HPDE6-E6E7 (cell line): ENCODE measurements at regions not wholly inside any gene's neighbourhood (a gene's known extent, or its start where the extent isn't known, plus 50 kb on each side); places are given as distances from the start of the nearest gene placed in this dataset.

Source experiments
- DNase-seq: peaks from one replicate; pipeline ENCODE4 v3.0.0; 2011; ENCODE audit warnings: missing footprints; ENCODE audit errors: extremely low spot score

DNA sequence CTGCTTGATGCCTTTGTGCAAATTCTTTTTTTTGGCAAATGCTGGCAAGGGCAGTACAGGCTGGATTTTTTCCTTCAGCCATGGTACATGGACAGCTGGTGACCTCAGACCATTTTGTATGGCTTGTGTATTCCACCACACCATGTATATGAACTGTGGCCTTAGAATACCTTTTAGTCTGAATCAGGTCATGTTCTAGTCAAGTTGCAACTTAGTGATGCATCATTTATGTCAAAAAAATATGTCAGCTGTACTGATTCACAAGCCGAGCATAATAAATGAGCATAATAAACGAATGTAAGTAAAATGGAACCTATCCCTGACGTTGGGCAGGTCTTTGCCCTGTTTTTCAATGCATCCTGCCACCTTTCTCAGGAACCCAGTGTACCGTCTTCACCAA is 219.7 kb upstream of the RUNX1 start:
- no peak for DNase-seq

DNA sequence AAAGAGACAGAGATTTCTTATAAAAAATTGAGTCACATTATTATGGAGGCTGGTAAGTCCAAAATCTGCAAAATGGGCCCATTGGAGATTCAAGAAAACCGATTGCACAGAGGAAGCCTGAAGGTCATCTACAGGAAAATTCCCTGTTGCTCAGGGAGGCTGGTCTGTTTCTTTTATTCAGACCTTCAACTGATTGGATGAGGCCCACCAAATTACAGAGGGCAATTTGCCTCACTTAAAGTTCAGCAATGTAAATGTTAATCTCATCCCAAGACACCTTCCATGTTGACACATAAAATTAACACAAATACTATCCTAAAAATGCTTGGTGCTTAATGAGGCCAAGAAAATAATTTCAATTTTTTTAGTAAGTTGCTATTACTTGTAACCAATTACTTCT is 219.2 kb upstream of the RUNX1 start:
- DNase-seq = no peak

DNA sequence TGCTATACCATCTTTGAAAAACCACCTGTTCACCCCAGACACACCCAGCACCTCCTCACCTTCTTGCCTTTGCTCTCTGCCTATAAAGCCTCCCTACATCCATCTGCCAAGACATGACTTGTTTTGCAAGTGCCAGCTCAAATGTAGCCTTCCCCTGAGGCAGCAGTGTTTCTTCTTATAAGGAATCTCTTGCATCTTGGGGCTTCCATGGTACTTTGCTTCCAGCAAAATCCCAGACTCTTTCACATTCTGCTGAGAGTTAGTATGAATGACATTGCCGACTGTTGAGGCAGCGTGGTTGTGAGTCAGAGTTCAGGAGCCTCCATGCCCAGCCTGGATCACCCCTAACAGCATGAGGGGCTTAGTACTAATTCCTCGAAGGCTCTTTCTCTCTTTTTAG is 217.4 kb upstream of the RUNX1 start:
- peak; percentile 32 for DNase-seq

DNA sequence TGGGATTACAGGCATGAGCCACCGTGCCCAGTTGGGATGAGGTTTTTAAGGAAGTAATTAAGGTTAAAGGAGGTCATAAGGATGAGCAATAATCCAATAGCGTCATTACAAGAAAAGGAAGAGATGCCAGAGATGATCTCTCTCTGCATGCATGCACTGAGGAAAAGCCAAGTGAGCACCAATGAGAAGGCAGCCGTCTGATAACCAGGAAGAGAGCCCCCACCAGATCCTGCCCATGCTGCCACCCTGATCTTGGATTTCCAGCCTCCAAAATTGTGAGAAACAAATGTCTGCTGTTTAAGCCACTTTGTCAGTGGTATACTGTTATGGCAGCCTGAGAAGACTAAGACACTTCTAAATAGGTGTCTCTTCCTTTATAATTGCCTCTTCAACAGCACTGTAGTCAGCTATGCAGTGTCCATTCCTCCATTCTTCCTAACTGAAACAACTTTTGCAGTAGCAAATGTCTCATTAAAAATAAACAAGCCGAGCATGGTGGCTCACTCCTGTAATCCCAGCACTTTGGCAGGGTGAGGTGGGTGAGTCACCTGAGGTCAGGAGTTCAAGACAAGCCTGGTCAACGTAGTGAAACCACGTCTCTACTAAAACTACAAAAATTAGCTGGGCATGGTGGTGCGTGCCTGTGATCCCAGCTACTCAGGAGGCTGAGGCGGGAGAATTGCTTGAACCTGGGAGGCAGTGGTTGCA is 216.2 kb upstream of the RUNX1 start:
- DNase-seq = peak; percentile 26

DNA sequence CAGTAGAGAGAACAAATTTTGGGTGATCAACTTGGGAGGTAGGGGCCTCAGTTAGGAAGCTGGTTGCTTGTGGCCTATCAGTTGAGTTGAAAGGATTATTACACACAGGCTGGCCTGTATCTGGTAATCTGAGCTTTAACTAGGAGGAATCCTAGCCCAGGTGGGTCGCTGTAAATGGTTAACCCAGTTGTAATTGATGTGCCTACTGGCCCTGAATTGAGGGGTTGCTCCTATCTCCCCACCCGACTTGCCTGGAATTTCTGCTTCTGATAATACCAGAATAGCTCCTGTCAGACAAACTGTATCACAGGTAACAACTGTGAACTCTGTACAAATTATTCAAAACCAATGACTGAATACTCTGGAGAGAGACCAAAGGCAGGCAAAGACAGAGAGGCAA is 210.4 kb upstream of the RUNX1 start:
- no peak for DNase-seq

DNA sequence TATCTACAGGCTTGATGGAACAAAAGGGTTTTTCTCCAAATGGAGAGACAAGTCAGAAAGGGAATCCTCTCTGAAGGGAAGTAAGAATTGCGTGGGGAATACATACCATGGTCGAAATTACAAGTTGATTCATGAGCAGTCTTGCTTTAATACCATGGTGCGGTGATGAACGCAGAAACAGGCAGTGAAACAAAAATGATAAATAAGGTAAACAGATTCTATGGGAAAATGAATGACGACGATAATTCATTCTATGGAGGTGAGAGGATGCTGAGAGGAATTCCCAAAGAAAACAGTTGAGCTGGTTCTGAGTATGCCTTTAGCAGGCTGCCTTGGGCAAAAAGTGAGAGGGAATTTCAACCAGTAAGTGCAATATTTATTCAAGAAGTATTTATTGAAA is 209.4 kb upstream of the RUNX1 start:
- no peak for DNase-seq

DNA sequence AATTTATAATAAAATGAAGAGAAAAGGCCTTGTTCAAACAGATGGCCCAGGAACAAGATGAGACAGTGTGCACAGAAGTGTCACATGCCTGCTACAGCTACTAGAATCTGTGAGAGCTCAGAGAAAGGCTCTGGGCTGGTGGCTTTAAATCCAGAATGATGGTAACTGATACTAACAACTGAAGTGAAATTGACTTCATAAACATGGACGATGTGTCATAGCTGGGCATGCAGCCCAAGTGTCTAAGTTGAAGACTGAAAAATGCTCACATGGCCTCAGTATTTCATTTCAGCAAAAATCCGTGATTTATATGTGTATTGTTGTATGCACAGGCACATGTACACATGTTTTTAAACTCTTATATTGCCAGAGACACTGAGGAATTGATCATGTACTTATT is 208.3 kb upstream of the RUNX1 start:
- DNase-seq = peak; percentile 49

DNA sequence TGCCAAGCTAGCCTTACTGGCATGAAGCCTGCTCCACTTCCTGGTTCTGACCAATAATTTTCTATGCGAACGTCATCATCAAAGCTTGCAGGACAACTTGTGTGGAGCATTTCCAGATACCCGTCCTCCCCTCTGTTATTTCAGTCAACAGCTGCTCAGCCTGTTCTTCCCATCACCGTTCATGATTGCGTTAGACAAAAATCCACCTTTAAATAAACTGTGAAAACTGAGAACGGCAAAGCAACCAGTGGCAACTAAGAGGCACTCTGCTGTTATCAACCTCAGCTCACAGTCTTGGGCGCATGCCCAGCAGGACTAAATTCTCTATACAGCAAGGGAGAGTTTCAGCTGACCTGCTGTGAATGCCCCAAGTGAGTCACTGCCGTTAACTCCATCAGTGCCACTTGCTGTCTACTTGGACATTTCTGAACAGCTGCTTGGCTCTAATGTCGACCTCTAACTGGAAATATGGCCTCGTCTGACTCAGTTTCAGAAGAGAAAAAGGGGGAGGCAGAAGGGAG is 207.4 kb upstream of the RUNX1 start:
- peak; percentile 77 for DNase-seq

DNA sequence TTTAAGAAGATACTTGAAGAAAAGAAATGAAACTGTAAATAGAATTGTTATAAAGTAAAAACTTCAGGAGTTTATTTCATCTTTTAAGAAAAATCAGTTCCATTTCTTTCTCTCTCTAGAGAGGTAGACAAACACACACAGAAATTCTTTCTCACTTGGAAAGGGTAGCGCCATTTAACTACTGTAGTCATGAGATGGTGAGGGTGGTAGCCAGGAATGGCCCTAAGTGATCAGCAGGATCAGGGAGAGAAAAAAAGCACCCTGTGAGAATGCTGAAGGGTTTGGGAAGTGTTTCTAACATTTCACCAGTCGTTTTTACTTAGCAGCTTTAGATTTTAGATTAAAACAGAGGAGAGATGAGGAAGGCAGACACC is 205.7 kb upstream of the RUNX1 start:
- DNase-seq = no peak

DNA sequence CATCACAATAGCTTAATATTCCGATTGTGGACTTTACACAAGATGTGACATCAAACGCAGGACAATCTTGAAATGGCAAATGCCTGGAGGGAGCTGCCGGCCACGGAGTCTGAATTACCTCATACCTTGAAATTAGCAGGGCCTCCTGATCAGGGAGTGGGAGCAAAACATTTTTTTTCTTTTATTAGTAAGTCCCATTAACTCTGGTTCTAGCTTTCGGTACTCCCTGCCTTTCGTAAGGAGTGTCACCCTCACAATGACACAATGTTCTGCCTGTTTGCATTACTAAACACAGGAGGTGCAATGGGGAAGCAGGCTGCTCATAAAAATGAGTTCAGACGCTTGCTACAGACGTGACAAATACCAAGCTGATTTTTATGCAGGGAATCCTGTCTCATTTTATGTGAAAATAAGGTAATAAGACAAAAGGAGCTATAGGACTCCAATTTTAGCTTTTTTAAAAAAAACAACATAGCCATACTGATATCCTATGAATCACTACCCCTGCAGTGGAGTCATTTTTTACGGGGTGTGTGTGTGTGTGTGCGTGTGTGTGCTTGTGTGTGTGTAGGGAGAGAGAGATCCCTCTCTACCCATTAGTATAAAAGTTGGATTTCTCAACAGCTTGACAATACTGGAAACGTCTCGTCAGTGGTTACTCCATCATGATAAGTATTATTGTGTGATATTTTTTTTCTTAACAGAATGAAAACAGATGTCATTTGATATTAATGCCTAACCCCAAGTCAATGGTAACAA is 205.1 kb upstream of the RUNX1 start:
- DNase-seq = no peak

DNA sequence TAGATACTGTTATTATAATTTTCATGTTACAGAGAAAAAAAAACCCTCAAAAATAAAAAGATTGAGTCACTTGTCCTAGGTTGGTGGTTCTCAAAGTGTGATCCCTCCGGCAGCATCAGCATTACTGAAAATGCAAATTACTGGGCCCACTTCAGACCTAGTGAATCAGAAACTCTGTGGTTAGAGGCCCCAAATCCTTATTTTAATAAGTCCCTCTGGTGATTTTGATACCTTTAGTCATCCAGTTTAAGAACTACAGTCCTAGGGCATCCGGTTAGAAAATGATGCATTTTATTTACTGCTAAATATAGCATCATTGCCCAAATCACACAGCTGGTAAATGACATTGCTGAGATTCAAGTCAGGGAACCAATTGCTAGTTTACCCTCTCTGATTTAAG is 203.7 kb upstream of the RUNX1 start:
- DNase-seq = no peak

DNA sequence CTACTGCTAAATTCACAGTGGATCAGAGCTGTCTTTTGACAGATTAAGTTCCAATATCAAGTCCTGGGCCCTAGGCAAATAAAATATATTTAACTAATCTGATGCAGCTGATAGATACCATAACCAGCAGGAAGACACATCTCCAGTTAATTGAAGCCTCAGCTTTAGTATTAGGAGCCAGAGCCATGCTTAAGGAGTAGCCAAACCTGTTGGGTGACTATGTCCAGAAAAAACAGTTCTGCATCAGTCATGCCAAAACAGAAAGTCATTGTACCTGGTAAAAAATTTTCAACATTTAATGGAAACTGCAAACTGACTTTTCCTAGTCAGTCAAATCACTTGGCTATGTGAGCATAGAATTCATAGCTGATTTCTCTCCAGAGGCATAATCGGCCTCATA is 200.5 kb upstream of the RUNX1 start:
- peak; percentile 63 for DNase-seq

DNA sequence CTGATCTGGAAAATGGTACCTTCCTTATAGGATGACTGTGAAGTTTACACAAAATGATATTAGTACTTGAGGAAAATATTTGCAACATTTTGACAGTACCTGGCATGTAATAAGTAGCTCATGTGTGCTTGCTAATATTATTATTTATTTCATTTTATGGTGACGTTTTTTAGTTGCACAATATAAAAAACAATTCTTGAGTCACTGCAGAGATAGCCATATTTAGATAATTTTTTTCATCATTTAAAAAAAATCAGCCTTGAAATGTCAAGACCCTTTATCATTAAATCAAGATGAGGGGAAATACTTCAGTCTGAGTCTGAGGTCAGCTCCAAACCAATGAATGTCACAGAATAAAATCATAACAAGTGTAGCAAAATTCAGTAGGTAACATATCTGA is 196.8 kb upstream of the RUNX1 start:
- no peak for DNase-seq

DNA sequence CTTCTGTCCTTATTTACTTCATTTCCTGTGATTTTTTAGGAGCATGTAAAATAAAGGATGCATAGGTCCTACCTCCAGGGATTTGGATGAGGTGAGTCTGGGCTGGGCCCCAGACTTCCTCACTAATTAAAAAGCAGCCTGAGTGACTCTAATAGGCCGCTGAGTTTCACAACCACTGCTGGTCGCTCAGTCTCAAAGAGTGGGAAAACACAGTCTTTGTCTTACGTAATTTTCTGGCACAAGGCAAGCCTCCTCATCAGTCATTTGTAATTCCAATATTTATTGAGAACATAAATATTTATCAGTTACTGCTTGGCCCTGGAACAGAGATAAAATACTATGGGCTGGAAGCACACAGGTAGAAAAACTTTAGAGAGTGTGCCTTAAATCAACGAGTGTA is 195.4 kb upstream of the RUNX1 start:
- no peak for DNase-seq

DNA sequence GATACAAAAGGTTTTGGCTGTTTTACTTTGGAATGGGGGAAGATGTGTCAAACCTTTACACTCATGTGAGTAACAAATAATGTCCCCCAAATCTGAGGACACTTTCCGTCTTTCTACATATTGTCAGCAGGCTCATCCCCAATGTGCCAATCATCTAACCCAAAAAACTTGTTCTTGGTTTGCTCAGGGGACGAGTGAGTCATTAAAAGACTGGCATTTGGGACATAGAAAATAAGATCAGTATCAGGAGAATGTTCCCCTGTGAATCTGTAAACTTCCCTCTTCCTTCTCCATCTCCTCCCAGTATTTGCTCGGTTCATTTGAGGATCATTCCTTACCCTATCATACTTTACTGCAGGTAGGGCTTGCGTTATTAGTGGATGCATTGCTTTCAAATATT is 194.1 kb upstream of the RUNX1 start:
- DNase-seq = no peak

DNA sequence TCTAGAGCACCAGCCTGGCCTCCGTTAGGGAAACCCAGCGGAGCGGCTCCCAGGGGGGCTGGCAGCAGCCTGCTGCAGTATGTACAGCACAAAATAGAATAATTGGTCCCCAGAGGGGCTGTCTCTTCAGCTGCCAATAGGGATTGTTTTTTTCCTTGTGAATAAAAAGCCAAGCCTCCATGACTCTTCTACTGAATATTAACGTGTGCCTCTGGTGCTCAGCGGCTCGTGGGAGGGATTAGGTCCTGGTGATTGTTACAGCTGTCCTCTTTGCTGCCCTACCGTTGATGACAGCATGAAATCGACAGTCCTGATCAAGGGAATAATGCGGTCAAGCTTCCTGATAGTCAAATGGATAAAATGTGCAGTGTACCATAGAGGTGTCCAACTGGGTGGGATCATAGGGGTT is 190.7 kb upstream of the RUNX1 start:
- no peak for DNase-seq

DNA sequence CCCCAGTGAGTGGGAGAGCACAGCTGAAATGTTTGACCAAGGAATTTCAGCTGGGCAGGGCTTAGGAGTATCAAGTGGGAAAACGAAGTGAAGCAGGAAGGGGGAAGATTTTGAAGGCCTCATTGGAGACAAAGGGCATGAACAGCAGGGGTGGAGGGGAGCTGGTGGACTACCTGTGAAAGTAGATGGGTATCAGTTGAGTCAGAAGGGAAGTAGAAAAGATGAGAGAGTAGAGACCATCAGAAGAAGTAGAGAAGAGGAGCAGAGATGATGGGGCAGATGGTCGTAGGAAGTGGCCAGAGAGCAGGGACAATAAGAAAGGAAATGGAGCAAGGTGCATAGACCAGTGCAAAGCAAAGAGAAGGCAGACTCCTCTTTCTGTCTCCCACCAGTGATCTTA is 189.0 kb upstream of the RUNX1 start:
- DNase-seq = no peak

DNA sequence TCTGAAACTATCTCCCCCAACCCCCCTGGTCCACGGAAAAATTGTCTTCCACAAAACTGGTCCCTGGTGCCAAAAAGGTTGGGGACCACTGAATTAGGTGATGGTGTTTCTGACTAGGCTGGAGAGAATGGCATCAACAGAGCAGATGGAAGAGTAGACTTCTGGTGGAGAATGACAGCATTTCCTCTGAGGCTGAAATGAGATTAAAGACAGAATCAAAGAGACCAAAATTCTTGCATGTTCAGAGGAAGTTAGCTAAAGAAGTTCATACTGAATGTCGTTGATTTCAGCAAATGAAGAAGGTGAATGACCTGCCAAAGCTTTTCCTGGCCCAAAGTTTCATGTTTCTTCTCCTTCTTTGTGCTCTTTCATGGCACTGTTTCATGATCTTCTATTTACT is 188.2 kb upstream of the RUNX1 start:
- no peak for DNase-seq

DNA sequence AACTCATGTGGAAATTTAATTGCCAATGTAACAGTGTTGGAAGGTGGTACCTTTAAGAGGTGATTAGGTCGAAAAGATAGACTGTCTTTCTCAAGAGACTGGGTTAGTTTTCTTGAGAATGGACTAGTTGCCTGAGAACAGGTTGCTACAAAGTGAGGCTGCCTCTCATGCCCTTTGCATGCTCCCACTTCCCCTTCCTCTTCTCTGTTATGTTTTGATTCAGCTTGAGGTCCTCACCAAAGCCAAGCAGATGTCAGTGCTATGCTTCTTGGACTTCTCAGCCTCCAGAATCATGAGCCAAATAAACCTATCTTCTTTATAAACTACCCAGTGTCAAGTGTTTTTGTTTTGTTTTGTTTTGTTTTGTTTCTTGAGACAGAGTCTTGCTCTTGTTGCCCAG is 187.0 kb upstream of the RUNX1 start:
- no peak for DNase-seq

DNA sequence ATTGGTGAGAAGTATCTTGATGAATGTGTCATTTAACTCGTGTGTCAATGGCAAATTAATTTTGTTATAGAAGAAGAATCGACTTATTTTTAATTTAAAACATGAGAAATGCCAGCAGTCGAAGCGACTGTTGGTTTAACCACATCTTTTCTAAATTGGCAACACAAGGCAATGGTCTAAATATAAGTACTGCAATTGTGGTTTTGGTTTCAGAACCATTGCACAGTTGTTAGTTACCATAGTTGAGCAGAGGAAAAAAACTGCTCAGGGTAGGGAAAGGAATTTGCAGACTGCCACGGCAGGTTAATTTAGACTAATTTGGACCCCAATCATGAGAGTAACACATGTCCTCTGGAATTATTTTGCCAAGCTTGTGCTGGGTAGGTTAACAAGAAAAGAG is 185.6 kb upstream of the RUNX1 start:
- DNase-seq = no peak

DNA sequence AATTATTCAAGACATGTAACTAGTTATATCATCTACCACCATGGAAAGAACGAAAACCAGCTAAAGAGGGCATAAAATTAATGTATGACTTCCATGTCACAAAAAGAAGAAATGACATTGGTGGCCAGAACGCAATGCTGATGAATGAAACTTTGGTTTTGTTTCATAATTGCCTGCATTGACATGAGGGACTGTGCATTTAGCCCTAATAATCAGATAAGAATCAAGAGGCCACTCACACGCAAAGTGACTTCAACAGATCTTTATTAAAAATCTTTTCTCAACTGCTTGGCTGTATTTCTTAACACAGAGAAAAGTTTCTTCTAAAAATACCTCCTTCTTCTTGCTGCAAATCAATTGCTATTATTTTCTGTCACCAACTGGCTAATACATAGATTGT is 184.7 kb upstream of the RUNX1 start:
- no peak for DNase-seq

DNA sequence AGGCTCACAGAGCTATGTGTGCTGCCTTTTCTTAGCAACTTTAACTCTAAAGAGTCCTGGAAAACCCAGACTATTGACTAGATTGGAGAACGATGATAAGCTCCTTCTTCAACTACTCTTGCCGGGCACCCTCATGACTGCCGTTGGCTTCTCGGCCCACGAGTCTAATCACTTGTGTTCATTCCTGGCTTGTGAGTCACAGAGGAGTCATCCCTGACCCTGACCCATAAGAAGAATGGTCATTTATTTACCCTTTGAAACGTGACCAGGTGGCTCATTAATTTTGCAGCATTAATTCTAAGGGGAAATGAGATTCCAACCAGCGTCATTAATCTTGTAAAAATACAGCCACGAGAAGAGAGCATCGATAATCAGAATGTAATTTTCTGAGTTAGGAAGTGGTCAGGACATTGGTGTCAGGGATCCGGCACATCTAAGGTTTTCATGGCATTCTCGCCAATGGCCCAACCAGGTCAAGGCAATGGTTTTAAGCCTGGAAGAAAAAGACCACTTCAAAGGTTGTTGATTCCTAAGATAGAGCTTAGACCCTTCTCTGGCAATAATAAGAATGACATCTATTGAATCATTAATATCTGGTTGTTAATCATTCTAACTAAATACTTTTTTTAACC is 183.6 kb upstream of the RUNX1 start:
- peak; percentile 48 for DNase-seq

DNA sequence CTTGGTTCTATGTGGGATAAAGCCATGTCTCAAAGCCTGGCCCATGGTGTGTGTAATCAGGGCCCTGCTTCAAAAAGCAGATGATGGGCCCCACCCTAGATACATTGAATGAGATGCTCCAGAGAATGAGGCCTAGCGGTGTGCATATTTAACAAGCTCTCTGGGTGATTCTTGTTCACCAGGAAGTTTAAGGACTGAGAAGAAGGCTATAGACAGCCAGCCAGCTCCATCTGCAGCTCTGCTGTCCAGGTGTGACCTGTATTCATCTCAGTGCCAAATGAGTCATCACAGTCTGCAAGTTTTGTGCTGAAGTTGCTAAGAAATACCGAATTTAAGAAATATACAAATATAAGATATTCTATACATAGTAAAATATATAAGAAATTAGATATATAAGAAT is 182.0 kb upstream of the RUNX1 start:
- DNase-seq = peak; percentile 28
